GM04503 (cell line): ENCODE measurements at regions not wholly inside any gene's neighbourhood (a gene's known extent, or its start where the extent isn't known, plus 50 kb on each side); places are given as distances from the start of the nearest gene placed in this dataset.

ENCODE experiments used
- DNase-seq: peaks from one replicate; pipeline ENCODE4 v3.0.0-alpha.2; 2012; ENCODE audit warnings: low read depth

DNA sequence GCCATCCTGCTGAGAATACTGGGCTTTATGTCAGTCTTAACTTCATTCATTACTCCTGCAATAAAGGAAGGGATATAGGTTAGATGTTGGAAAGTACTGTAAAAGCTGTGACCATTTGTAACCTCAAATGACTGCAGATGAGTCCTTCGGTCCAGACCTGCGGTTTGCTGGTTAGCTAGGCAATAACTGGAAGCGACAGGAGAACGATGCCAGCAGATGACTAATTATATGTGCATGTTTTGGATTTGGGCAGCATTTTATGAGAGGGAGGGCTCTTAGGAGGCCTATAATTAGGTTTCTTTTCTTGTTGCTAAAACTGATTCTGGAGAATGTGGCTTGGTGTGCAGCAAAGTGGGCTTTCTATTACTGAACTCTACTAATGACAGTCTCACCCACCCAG is 205.6 kb downstream of the TMEM182 start:
- peak; percentile 49 for DNase-seq

DNA sequence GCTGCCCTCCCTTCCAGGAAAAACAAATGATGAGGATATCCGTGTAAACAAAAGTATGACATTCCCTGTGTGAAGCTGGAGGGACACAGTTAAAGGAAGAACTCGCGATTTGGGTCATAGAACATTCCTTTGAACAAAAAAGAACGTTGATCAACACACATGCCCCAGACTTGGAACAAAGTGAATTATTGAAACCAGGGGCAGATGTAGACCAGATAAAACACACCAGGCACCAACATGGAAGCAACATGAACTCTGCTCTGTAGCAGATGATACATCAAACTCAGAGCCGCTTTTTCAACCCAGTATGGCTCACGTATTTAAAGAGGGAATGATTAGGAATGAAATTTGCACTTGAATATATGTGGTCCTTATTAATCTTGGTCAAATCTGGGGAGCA is 206.5 kb downstream of the TMEM182 start:
- no peak for DNase-seq

DNA sequence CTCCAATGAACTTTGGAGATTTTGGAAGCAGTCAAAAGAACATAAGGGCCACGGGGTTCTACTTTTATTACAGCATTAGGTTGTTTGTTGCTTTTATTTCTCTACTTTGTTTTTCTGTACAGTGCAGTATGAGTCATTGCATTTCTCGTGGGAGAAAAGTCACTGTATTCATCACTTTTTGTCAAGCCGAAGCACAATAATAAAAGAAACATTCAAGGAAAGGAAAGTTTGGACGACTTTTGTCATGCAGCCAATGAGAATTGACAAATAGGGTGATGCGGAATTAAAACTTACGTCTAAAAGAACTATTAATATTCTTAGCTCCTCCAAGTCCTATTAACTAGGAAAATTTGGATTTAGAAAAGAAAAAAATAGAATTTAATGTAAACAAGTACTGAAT is 209.9 kb downstream of the TMEM182 start:
- DNase-seq: no peak

DNA sequence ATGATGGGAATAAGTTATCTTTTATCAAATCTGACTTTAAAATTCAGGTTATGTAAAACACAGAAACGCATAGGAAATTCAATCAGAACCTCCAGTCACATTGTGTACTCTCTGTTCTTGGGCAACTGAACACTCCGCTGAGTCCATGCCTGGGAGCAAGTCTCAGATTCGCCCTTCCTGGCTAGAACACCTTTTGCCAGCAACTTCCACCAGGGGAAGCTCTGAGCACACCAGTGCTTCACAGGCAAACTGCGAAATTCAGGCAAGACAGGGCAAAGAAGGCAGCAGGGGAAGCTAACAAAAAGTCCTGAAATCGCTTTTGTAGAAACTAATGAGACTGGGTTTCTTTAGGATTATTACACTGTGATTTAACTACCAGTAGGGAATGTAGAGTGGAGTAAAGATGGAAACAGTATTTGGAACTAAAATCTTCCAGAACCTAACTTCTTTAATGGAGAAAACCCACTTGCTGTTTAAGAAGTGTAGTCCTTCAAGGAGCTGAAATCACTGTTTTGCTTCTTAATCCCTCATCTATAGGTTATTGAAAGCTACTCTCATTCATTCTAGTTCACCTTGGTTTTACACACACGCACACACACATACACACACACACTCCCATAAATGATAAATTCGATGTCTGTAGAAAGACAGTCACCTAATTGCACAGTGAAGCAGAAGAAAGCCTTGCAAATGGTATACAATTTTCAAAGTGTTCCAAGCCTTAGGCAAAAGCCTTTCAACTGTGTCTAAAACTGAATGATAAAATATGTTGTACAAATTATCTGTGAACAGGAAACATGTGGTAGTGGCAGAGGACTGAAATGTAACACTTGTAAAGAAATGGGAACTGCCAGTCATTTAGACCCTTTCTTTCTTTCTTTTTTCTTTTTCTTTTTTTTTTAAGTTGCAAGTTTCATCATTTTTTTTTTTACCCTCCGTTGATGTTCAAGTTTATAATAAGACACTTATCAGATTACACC is 214.5 kb downstream of the TMEM182 start:
- no peak for DNase-seq

DNA sequence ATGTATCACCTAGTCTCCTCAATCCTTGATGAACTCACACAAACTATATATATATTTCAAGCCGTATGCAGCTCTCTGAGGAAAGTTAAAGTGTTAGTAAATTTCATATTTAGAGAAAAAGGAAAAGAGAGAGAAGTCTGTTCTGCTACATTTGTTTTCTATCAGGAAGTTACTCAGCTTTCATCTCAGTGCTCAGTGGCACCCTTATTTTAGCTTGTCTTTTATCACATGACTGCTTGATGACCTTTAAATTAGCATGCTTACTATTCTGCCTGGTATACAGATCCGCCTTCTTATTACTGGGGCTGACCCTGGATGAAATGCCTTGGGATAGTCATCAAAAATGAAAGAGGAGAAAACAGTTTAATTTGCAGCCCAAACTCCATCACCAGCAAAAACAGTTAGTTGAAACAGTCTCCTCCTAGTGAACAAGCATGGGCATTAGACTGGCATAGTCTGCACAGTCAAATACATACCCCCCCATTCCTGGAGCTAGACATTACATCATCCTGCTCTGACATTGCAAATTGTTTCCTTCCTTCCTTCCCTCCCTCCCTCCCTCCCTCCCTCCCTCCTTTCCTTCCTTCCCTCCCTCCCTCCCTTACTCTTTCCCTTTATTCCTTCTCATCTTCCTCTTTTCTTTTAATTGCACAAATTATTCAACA is 215.7 kb downstream of the TMEM182 start:
- no peak for DNase-seq

DNA sequence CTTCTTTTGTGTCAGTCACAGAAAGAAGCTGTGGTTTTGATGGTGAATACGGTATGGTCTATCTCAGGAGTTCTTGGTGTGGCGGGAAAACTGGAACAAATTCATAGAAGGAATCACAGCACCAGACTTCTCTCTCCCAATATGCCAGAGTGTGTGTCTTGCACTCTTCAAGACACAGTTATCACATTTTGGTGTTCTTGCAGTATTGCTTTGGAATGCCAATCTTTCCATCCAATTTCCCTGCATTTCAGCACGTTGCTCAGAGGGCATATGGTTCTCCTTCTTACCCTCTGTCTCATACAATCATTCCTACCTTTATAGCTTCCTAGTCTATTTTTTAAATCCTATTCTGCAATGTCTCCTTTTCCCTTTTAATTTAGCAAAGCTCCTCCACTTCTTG is 216.3 kb downstream of the TMEM182 start:
- DNase-seq: no peak

DNA sequence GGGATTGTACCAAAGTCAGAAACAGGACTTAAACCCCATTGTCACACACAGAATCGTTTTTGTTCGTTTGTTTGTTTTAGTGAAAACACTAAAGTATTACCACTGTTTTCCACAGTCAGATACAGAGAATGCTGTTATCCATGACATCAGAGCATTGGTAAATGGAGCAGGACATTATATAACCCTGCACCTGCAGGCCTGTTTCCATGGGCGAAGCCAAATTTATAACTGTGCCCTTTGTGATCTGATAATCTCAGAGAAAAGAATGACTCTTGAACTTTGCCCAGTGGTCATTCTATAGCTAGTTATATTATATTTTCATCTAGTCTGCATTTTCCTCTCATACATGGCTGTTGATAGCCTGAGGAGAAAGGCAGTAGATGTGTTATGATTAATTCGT is 217.6 kb downstream of the TMEM182 start:
- DNase-seq: no peak

DNA sequence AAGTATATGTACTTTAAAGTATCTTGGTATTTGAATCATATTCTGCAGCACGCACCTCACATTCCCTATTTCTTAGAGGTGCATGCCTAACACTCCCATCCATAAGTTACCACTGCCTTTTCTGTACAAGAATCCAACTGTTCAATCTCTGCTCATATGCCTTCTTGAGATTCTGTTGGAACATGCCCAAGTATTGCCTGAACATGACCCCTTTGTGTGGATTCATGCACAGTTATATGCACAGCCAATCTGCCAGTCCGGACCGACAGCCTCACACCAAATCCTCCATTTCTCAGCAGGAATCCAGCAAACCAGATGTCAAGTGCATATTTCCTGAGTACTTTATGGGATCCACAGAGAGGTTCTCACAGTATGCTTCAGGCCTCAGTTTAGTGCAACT is 222.0 kb downstream of the TMEM182 start:
- no peak for DNase-seq

DNA sequence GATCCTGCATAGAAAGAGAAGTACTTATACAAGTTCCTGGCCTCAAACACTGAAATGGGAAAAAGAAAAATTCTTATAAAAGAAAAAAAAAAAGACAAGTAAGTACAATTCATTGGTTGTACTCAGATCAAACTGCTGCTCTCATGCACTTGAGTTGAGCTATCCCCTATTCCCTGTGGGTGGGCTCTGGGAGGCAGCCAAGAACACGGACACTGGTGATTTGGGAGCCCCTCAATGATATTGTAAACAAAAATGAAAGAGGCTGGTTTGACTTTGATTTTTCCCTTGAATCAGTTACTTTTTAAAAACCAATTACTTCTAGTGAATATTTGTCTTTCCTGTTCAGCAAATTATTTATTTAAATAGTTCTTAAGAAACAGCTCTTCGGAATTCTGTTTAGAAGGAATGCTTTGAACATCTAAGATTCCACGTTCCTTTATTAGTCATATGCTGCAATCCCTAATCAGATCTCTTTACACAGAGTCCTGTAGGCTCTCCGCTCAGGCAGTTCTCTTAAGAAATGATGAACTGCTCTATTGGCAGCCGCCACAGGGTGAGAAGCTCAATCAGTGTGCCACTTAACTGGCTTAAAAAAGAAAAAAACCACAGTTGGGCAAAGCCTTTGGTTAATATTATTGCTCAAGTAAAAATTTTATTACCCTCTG is 225.1 kb downstream of the TMEM182 start:
- DNase-seq: no peak

DNA sequence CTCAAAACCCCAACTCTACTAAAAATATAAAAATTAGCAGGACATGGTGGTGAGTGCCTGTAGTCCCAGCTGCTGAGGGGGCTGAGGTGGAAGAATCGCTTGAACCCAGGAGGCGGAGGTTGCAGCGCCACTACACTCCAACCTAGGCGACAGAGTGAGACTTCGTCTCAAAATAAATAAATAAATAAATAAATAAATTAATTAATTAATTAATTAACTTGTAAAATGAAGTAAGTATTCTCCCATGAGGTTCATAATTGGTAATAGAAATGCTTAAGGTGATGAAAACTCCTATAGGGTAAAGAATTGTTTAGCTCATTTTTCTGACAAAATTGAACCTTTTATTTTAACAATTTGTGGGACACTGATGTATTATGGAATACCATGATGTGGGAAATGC is 230.8 kb downstream of the TMEM182 start:
- no peak for DNase-seq

DNA sequence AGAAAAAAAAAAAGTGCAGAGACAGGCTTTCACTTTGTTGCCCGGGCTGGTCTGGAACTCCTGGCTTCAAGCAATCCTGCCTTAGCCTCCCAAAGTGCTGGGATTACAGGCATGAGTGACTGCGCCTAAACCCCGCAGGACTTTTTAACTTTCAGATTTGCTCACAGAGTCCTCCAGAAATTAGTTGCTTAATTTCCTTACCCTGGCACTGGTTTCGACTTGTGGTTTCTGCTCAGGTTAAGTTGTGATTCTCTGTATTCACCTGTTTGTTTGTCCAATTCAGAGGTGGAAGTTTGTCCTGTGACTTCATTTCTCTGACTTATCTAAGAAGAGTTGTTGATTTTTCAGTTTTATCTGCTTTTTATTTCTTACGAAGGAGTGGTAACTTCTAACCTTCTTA is 238.1 kb downstream of the TMEM182 start:
- DNase-seq: no peak

DNA sequence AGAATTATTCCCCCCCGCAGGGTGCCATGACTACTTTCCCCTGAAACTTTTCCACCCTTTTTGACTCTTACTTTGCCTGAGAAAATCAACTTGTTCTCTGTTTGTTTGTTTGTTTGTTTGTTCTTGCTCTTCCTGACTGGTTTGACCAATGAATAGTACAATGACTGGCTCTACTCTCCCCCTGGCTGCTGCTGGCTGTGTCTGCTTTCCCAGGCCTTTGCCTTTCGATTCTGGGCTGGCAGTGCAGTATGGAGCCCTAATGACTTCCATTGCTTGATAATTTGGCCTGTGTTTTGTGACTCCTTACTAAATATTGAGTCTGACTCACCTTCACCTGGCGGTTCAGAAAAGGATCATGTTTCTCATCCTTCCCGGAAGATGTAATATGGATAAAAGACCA is 241.1 kb downstream of the TMEM182 start:
- no peak for DNase-seq

DNA sequence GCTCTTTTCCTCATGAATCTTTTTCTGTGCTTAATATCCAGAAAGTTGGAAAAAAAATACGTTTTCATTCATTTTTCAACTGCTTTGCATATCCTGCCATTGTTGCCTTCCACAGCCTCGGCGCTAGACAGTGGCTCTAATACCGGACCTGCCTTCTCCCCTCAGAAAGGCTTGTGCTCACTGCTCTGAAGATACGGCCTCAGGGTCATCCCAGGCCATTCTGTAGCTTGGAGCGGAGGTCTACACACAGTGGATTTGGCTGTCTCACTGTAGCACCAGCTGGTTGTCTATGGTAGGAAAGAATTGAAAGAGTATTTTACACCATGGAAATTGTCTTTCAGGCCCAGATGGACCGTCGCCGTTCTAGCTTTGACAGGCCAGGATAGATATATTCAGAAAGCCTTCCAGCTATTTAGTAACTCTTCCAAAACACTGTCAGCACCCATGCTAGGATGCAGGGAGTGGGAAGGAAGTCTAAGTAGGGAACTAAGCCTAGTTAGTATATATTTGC is 242.0 kb downstream of the TMEM182 start:
- DNase-seq: no peak

DNA sequence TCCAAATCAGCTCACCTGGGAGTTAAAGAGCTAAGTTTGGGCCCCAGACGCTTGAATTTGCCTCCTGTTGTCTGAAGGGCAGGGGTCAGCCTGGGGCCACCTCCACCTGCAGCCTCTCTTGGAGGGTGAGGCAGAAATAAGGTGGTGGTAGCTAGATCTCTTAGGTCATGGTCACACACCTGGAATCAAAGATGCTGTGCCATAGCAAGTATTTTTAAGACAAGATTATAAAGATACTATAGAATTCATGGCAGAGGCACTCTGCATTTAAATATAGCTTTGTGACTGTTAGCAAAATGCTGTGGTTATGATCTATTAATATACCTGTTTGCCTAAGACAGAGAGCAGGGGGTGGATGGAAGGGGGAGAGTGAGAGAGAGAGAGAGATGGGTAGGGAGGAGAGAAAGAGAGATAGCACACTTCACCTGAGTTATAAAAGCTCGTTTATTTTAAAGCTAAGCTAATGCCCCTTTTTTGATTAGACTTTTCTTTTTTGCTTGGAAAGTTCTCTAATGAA is 242.7 kb downstream of the TMEM182 start:
- DNase-seq: no peak

DNA sequence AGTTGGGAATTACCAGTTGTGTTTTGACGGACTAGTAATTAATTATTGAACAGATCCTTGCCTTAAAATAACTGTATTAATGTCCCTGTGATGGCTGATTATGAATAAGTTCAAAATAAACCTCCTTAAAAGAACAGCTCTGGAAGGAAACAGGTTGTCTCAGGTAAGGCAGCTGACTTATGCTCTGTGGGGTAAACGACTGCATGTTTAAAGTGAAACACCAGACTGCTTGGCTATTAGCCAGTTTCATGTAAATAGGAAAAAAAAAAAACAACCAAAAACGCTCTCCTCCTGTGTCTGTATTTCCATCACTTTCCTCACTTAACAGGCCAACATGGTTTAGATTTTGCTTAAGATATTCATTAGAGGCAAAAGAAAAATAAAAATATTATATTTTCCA is 243.6 kb downstream of the TMEM182 start:
- DNase-seq: no peak

DNA sequence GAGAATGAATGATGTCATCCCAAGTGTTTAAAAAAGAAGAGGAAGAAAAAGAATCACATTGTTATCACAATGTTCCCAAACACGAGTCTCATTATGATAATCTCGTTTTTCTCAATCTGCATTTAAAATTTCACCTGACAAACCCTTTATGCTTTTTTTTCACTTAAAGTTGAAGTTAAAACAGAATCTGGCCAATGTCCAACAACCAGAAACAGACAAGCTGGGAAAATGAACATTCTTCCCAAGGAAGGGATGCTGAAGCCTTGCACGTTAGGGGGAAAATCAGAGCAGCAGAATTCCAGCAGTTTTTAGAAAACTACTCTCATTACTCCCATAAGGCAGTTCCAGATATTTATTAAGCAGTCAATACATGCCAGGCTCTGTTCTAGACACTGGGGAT is 245.3 kb downstream of the TMEM182 start:
- no peak for DNase-seq

DNA sequence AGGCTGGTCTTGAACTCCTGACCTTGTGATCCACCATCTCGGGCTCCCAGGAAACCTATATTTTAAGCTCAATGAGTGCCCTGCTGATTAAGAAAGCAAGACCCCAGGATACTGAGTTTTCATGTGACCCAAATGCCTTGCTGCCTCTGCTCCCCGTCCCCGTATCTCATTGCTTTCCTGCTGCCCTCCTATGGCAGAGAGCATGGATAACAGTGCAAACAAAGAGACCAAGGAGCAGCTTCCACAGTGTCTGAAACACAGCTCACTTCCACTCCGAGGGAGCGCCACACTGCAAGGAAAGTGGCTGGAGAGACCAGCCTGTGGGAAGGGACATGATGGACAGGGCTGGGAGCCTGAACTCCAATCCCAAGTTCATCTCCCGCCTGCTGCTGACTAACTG is 246.8 kb downstream of the TMEM182 start:
- no peak for DNase-seq

DNA sequence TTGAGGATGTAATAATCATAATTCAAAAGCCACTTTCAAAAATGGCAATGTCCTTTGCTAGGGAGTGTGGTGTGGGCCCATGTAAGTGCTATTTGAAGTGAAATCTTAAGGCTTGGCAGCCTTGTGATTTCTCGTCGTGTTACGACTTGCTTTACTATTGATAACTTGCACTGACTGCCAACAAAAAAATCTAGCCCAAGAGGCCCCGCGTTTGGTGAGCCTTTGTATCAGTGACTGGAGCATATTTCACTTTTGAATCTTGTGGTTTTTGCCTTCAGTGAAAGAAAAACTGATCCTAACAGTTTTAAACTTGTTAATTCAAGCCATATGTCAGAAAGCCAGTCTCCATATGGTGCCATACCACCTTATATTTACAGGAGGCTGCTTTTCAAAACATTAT is 248.0 kb downstream of the TMEM182 start:
- DNase-seq: no peak

DNA sequence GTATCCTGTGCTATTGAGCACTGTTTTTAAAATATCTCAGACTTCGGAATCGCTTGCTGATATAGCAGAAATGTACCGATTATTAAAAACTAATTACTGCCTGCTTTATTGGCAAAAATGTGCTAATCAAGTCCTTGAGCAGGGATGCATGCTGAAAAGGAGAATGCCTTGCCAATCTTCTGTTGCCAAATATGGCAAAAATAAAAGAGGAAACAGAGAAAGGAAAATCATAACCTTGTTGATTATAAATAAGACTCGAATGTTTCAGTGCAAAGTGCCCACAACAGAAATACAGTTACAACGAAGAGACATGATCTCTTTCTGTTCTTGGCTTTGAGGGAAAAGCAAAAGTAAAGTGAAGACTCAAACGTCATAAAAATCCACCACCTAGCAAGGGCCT is 248.5 kb downstream of the TMEM182 start:
- DNase-seq: no peak

DNA sequence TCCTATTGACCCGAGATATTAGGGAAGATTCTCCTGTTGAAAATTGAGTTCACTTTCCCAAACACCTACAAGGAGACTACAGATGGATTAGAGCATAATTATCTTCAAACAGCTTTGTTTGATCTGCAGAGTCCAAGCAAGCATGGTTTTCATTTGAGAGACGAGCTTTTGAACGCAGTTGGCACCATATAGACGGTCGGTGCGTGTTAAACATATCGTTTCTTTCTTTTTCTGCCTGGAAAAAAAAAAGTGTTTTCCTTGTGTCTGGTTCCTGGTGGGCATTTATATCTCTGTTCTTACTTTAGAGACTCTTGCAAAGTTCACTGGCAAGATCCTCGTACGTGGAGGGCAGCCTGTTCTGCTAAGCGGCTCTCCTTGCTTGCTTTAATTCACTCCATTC is 248.9 kb downstream of the TMEM182 start:
- DNase-seq: no peak

DNA sequence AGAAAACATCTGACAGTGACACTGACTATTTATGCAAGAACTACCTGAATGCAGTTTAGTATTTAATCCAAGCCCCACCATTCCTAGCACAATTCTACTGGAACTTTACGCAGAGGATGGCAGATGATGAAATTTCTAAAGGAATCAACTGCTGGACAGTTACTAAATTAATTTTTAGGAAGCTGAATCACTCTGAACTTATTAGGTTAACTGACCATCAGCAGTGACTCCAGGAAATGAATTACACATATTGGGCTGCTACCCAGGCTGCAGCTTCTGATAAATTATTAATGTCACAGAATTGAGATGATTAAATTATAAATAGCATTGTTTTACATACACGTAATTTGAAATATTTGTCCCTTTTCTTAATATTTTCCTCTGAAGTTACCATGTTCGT is 250.8 kb downstream of the TMEM182 start:
- DNase-seq: no peak

DNA sequence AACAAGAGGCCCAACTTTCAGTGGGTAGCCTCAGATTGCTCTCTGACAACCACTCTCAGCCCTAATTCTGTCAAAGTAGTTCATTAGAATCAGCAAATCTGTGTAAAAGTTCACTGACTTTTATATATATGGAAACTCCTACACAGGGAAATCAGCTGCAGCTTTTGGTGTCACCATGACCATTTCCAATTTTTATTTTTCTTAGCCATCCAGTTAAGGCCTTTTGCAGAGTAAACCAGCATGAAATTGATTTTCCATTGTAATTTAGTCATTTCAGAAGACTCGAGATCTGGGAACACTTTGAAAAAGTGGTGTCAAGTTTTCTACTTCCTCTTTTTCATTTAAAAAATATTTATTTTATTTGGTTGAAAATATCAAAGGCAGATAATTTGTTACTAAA is 263.2 kb downstream of the TMEM182 start:
- DNase-seq: no peak

DNA sequence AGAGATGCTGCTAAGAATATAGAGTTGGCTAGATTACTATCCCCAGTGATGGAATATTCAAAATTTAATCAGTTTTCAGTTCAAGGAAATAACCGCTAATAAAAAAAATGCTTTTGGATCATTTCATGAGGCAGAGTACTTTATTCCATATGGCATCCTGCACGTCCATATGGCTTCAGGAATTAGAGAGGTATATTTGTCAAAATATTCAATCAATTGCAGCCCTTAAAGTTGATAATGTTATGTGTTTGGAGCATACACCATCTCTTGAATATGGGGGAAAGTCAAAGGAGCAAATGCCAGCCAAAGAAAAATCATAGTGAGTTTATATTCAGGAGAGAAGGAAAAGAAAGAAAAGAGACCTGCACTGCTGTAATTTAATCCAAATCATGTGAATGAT is 266.4 kb downstream of the TMEM182 start:
- no peak for DNase-seq
